ENCODE measurements at regions not wholly inside any gene's neighbourhood (a gene's known extent, or its start where the extent isn't known, plus 50 kb on each side); places are given as distances from the start of the nearest gene placed in this dataset.

- DNase-seq: no peak
These were observed 219.4 kb upstream of the CPNE8 start for GRCh38 chr12:39124768-39125167.

GRCh38 chr12:39123580-39124253, 218.3 kb upstream of the CPNE8 start:
- no peak for DNase-seq

- DNase-seq: no peak
These were observed 217.3 kb upstream of the CPNE8 start for GRCh38 chr12:39122562-39123204.

GRCh38 chr12:39116861-39117260, 211.5 kb upstream of the CPNE8 start:
- no peak for DNase-seq

- no peak for DNase-seq
These were observed 206.7 kb upstream of the CPNE8 start for GRCh38 chr12:39112064-39112463.

- no peak for DNase-seq
These were observed 199.7 kb upstream of the CPNE8 start for GRCh38 chr12:39105111-39105510.

GRCh38 chr12:39103552-39104165, 198.3 kb upstream of the CPNE8 start:
- no peak for DNase-seq

- no peak for DNase-seq
These were observed 197.3 kb upstream of the CPNE8 start for GRCh38 chr12:39102474-39103209.

GRCh38 chr12:39095636-39096330, 190.4 kb upstream of the CPNE8 start:
- no peak for DNase-seq

- DNase-seq: no peak
These were observed 176.5 kb upstream of the CPNE8 start for GRCh38 chr12:39081910-39082309.

GRCh38 chr12:39077226-39077625, 171.8 kb upstream of the CPNE8 start:
- no peak for DNase-seq

- no peak for DNase-seq
These were observed 168.7 kb upstream of the CPNE8 start for GRCh38 chr12:39074063-39074462.

GRCh38 chr12:39072658-39073057, 167.3 kb upstream of the CPNE8 start:
- no peak for DNase-seq

GRCh38 chr12:39071611-39072010, 166.2 kb upstream of the CPNE8 start:
- no peak for DNase-seq

- no peak for DNase-seq
These were observed 165.4 kb upstream of the CPNE8 start for GRCh38 chr12:39070775-39071174.

GRCh38 chr12:39065455-39065854, 160.1 kb upstream of the CPNE8 start:
- no peak for DNase-seq

- no peak for DNase-seq
These were observed 159.3 kb upstream of the CPNE8 start for GRCh38 chr12:39064708-39065107.

- DNase-seq: no peak
These were observed 157.0 kb upstream of the CPNE8 start for GRCh38 chr12:39062266-39062996.

GRCh38 chr12:39061576-39061975, 156.2 kb upstream of the CPNE8 start:
- no peak for DNase-seq

- DNase-seq: no peak
These were observed 143.0 kb upstream of the CPNE8 start for GRCh38 chr12:39048395-39048794.

GRCh38 chr12:39047539-39048262, 142.3 kb upstream of the CPNE8 start:
- DNase-seq: no peak

- DNase-seq: no peak
These were observed 139.4 kb upstream of the CPNE8 start for GRCh38 chr12:39044754-39045153.

Data from femur (tissue), 1 donor.